NCI-H1694 treated with DMSO at 0.1 percent for 48 hours (cell line): ENCODE measurements at regions not wholly inside any gene's neighbourhood (a gene's known extent, or its start where the extent isn't known, plus 50 kb on each side); places are given as distances from the start of the nearest gene placed in this dataset.

ENCODE experiments used
- DNase-seq: peaks from one replicate; lab custom pipeline; 2025; lab: John Stamatoyannopoulos, UW

- DNase-seq, result no peak
Observed at GRCh38 chr3:31384117-31384516, 148.6 kb upstream of the STT3B start.

GRCh38 chr3:31389939-31390338, 142.8 kb upstream of the STT3B start:
- no peak for DNase-seq

- no peak for DNase-seq
Observed at GRCh38 chr3:31390466-31390865, 142.3 kb upstream of the STT3B start.

- DNase-seq, result no peak
Observed at GRCh38 chr3:31391150-31391549, 141.6 kb upstream of the STT3B start.

GRCh38 chr3:31392568-31392967, 140.2 kb upstream of the STT3B start:
- no peak for DNase-seq

GRCh38 chr3:31399271-31399670, 133.5 kb upstream of the STT3B start:
- DNase-seq, result no peak

- no peak for DNase-seq
Observed at GRCh38 chr3:31402117-31402516, 130.6 kb upstream of the STT3B start.

GRCh38 chr3:31403197-31403596, 129.5 kb upstream of the STT3B start:
- DNase-seq, result no peak

GRCh38 chr3:31404871-31405270, 127.9 kb upstream of the STT3B start:
- DNase-seq, result no peak

- DNase-seq, result no peak
Observed at GRCh38 chr3:31405515-31405914, 127.2 kb upstream of the STT3B start.

- no peak for DNase-seq
Observed at GRCh38 chr3:31406896-31407295, 125.8 kb upstream of the STT3B start.

- DNase-seq, result no peak
Observed at GRCh38 chr3:31407665-31408064, 125.1 kb upstream of the STT3B start.

GRCh38 chr3:31408720-31409119, 124.0 kb upstream of the STT3B start:
- no peak for DNase-seq

- no peak for DNase-seq
Observed at GRCh38 chr3:31409389-31409788, 123.3 kb upstream of the STT3B start.

GRCh38 chr3:31409866-31410265, 122.9 kb upstream of the STT3B start:
- no peak for DNase-seq

GRCh38 chr3:31410411-31410810, 122.3 kb upstream of the STT3B start:
- no peak for DNase-seq

- DNase-seq, result no peak
Observed at GRCh38 chr3:31412832-31413231, 119.9 kb upstream of the STT3B start.

GRCh38 chr3:31413515-31413914, 119.2 kb upstream of the STT3B start:
- no peak for DNase-seq

- DNase-seq, result no peak
Observed at GRCh38 chr3:31416980-31417379, 115.7 kb upstream of the STT3B start.

GRCh38 chr3:31417486-31417885, 115.2 kb upstream of the STT3B start:
- no peak for DNase-seq

GRCh38 chr3:31420311-31420710, 112.4 kb upstream of the STT3B start:
- no peak for DNase-seq

GRCh38 chr3:31421314-31422048, 111.2 kb upstream of the STT3B start:
- DNase-seq, result no peak

- no peak for DNase-seq
Observed at GRCh38 chr3:31422237-31422636, 110.5 kb upstream of the STT3B start.

- DNase-seq, result no peak
Observed at GRCh38 chr3:31423482-31423881, 109.2 kb upstream of the STT3B start.
